ENCODE measurements at regions not wholly inside any gene's neighbourhood (a gene's known extent, or its start where the extent isn't known, plus 50 kb on each side); places are given as distances from the start of the nearest gene placed in this dataset.

DNA sequence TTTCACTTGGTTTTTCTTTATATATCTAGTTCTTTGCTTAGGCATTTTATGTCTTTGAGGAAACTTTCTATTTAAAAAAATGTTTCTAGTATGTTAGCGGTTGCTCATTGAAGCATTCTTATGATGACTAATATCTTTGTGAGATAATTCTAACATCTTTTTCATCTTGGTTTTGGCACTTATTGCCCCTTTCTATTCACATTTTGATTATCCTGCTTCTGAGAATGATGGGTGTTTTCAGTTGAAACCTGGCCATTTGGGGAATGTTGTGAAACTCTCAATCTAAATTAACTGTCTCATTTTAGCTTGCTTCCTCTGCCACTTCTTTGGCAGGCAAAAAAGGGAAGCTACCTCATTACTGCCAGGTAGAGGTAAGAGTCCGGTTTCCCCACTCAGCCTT, 683.1 kb downstream of the DOK5 start:
- TF ChIP-seq, protein P1, sequence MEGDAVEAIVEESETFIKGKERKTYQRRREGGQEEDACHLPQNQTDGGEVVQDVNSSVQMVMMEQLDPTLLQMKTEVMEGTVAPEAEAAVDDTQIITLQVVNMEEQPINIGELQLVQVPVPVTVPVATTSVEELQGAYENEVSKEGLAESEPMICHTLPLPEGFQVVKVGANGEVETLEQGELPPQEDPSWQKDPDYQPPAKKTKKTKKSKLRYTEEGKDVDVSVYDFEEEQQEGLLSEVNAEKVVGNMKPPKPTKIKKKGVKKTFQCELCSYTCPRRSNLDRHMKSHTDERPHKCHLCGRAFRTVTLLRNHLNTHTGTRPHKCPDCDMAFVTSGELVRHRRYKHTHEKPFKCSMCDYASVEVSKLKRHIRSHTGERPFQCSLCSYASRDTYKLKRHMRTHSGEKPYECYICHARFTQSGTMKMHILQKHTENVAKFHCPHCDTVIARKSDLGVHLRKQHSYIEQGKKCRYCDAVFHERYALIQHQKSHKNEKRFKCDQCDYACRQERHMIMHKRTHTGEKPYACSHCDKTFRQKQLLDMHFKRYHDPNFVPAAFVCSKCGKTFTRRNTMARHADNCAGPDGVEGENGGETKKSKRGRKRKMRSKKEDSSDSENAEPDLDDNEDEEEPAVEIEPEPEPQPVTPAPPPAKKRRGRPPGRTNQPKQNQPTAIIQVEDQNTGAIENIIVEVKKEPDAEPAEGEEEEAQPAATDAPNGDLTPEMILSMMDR (IDR thresholded peaks at IDR 0.05) = no peak
- no peak for TF ChIP-seq POLR2A (IDR thresholded peaks at IDR 0.05; ENCODE audit: low read depth)

All from esophagus muscularis mucosa (tissue), 3 donors.